Breast epithelium (tissue), 4 donors: ENCODE measurements at regions not wholly inside any gene's neighbourhood (a gene's known extent, or its start where the extent isn't known, plus 50 kb on each side); places are given as distances from the start of the nearest gene placed in this dataset.
"Not testable (repeated sequence)": the region's sequence is repeated elsewhere in the genome, so short reads cannot be mapped to it uniquely, and the experiment has no call there.

Experiments
- DNase-seq, 2 donors: peaks; one replicate each; pipeline ENCODE4 v3.0.0-alpha.2; 2019; ENCODE audit warnings: low spot score in 2 of 2
- H3K27ac ChIP-seq, 2 donors: fragments of 200-600 bp; sonication (generic) in 1 of 2; one replicate each; pipeline ENCODE4 v1.5.1; 2016 to 2019; ENCODE audit warnings: mild to moderate bottlenecking in 1 of 2
- H3K27me3 ChIP-seq, 2 donors: fragments of 200-600 bp; sonication (generic) in 1 of 2; one replicate each; pipeline versions ENCODE4 v1.5.1 to v1.6.0; 2017 to 2019; ENCODE audit warnings: control low read depth in 1 of 2, mild to moderate bottlenecking in 1 of 2
- H3K36me3 ChIP-seq: fragments of 200-600 bp; one replicate; pipeline ENCODE4 v1.5.1; 2019
- H3K4me1 ChIP-seq, 2 donors: fragments of 200-600 bp; sonication (generic); one replicate each; pipeline ENCODE4 v1.5.1; 2016 to 2019; ENCODE audit warnings: control low read depth in 1 of 2
- H3K4me3 ChIP-seq, 3 donors: fragments of 200-600 bp; sonication (generic); 1 replicate in 2 of 3; 2 replicates in 1 of 3; pipeline ENCODE4 v1.5.1; 2016 to 2019; ENCODE audit warnings: mild to moderate bottlenecking in 3 of 3, moderate library complexity in 2 of 3
- H3K9me3 ChIP-seq, 2 donors: fragments of 200-600 bp; sonication (generic) in 1 of 2; one replicate each; pipeline ENCODE4 v1.5.1; 2016 to 2019; ENCODE audit warnings: control low read depth in 1 of 2
- POLR2A ChIP-seq: fragments of 450-650 bp; IDR thresholded peaks from one replicate; pipeline ENCODE4 v1.6.1; 2016; ENCODE audit warnings: antibody characterized with exemption, mild to moderate bottlenecking, moderate library complexity
- POLR2AphosphoS5 ChIP-seq, 3 donors: sonication (generic); formaldehyde crosslinking; IDR thresholded peaks; one replicate each; pipeline ENCODE4 v1.6.1; 2017; ENCODE audit warnings: antibody characterized with exemption in 3 of 3
- intact Hi-C: fragments of 100-400 bp; cut with DNase I; formaldehyde crosslinking; loops from one replicate; pipeline ENCODE4 v1.15.1; 2023; ENCODE audit warnings: low total_unique reads
- TF ChIP-seq, protein P1 (sequence below), 3 donors: fragments of 450-650 bp; IDR thresholded peaks; one replicate each; pipeline ENCODE4 v1.5.1; 2016 to 2017; ENCODE audit warnings: antibody characterized with exemption in 3 of 3, mild to moderate bottlenecking in 3 of 3, moderate library complexity in 3 of 3

GRCh38 chr11:89654669-89655068, 55.4 kb upstream of the TRIM77 start:
- intact Hi-C loops, H3K4me3 ChIP-seq, H3K36me3 ChIP-seq, H3K9me3 ChIP-seq, H3K27me3 ChIP-seq, DNase-seq, H3K4me1 ChIP-seq, H3K27ac ChIP-seq: not testable (repeated sequence)

GRCh38 chr11:89658767-89659166, 51.3 kb upstream of the TRIM77 start:
- DNase-seq, H3K4me1 ChIP-seq, H3K4me3 ChIP-seq, H3K9me3 ChIP-seq, H3K27me3 ChIP-seq, H3K27ac ChIP-seq, H3K36me3 ChIP-seq, intact Hi-C loops: not testable (repeated sequence)

DNA sequence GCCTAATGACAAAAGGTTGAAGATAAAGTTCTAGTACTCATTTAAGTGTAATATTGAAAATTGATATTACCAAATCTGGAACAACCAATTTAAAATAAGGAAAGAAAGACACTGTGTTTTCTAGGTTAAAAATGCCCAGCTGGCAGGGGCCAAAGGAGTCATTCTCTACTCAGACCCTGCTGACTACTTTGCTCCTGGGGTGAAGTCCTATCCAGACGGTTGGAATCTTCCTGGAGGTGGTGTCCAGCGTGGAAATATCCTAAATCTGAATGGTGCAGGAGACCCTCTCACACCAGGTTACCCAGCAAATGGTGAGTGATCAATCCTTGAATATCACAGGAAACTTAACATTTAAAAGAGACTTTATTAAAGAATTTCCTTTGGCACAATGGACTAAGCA, 50.7 kb upstream of the TRIM77 start:
- H3K9me3 ChIP-seq, DNase-seq, intact Hi-C loops: not testable (repeated sequence)

GRCh38 chr11:89660234-89660633, 49.9 kb upstream of the TRIM77 start:
- H3K4me3 ChIP-seq, result no peak overlapping the region
- no peaks in the 10 kb centered on the region for H3K9me3 ChIP-seq
- H3K36me3 ChIP-seq, result no peaks in the 10 kb centered on the region
- H3K4me1 ChIP-seq, result no peaks in the 10 kb centered on the region
- H3K27ac ChIP-seq, result no peak overlapping the region
- intact Hi-C loops, result no loop called here
- TF ChIP-seq, protein P1, sequence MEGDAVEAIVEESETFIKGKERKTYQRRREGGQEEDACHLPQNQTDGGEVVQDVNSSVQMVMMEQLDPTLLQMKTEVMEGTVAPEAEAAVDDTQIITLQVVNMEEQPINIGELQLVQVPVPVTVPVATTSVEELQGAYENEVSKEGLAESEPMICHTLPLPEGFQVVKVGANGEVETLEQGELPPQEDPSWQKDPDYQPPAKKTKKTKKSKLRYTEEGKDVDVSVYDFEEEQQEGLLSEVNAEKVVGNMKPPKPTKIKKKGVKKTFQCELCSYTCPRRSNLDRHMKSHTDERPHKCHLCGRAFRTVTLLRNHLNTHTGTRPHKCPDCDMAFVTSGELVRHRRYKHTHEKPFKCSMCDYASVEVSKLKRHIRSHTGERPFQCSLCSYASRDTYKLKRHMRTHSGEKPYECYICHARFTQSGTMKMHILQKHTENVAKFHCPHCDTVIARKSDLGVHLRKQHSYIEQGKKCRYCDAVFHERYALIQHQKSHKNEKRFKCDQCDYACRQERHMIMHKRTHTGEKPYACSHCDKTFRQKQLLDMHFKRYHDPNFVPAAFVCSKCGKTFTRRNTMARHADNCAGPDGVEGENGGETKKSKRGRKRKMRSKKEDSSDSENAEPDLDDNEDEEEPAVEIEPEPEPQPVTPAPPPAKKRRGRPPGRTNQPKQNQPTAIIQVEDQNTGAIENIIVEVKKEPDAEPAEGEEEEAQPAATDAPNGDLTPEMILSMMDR (IDR thresholded peaks at IDR 0.05), result no peak
- no peak for TF ChIP-seq POLR2A
- TF ChIP-seq POLR2AphosphoS5 (IDR thresholded peaks at IDR 0.05), result no peak
- H3K27me3 ChIP-seq, result no peaks in the 10 kb centered on the region
- no peak for DNase-seq

More for the DNA sequence above, 50.7 kb upstream of the TRIM77 start:
- H3K4me1 ChIP-seq, H3K4me3 ChIP-seq, H3K27ac ChIP-seq, H3K36me3 ChIP-seq, H3K27me3 ChIP-seq: not testable (repeated sequence)
